ENCODE measurements at regions not wholly inside any gene's neighbourhood (a gene's known extent, or its start where the extent isn't known, plus 50 kb on each side); places are given as distances from the start of the nearest gene placed in this dataset.

- H3K4me1 ChIP-seq: no peaks in the 10 kb centered on the region
- H3K27ac ChIP-seq: no peak overlapping the region
- TF ChIP-seq, protein P1, sequence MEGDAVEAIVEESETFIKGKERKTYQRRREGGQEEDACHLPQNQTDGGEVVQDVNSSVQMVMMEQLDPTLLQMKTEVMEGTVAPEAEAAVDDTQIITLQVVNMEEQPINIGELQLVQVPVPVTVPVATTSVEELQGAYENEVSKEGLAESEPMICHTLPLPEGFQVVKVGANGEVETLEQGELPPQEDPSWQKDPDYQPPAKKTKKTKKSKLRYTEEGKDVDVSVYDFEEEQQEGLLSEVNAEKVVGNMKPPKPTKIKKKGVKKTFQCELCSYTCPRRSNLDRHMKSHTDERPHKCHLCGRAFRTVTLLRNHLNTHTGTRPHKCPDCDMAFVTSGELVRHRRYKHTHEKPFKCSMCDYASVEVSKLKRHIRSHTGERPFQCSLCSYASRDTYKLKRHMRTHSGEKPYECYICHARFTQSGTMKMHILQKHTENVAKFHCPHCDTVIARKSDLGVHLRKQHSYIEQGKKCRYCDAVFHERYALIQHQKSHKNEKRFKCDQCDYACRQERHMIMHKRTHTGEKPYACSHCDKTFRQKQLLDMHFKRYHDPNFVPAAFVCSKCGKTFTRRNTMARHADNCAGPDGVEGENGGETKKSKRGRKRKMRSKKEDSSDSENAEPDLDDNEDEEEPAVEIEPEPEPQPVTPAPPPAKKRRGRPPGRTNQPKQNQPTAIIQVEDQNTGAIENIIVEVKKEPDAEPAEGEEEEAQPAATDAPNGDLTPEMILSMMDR (IDR thresholded peaks at IDR 0.05): no peak
- TF ChIP-seq POLR2A (IDR thresholded peaks at IDR 0.05): no peak
- no peaks in the 10 kb centered on the region for H3K27me3 ChIP-seq
- H3K36me3 ChIP-seq: no peaks in the 10 kb centered on the region
- no peak for DNase-seq
- H3K4me3 ChIP-seq: no peak overlapping the region
- H3K9me3 ChIP-seq: no peaks in the 10 kb centered on the region
These were observed 185.9 kb upstream of the LINC00305 start for GRCh38 chr18:64334748-64335147.

GRCh38 chr18:64333584-64333983 lies 184.7 kb upstream of the LINC00305 start:
- no peak overlapping the region for H3K27ac ChIP-seq
- no peaks in the 10 kb centered on the region for H3K36me3 ChIP-seq
- no peak for DNase-seq
- TF ChIP-seq, protein P1 (IDR thresholded peaks at IDR 0.05): no peak
- no peak for TF ChIP-seq POLR2A (IDR thresholded peaks at IDR 0.05)
- H3K27me3 ChIP-seq: no peaks in the 10 kb centered on the region
- H3K4me3 ChIP-seq: no peak overlapping the region
- no peaks in the 10 kb centered on the region for H3K4me1 ChIP-seq
- H3K9me3 ChIP-seq: no peaks in the 10 kb centered on the region

DNA sequence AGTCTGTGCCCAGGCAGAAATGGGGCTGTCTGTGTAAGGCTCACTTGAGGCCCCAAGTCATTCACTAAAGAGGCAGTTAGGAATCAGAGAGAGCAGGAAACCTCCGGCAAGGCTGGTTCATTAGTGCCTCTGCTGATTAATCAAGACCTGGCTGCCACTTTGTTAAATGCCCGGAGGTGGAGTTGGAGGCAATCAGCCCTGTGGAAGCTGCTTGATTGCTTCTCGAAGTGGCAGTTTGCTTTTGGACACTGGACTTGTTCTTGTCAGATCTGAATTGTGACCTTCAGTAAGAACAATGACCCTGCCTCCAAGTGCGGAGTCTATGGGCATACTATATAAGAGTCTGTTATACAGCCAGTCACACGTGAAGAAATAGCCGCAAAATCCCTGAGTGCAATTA lies 183.9 kb upstream of the LINC00305 start:
- Histone ChIP-seq H3K9me3 (no peaks in the 10 kb centered on the region), H3K27me3 (no peaks in the 10 kb centered on the region), H3K4me1 (no peaks in the 10 kb centered on the region), H3K27ac (no peak overlapping the region), H3K36me3 (no peaks in the 10 kb centered on the region), H3K4me3 (no peak overlapping the region)
- no peak for DNase-seq
- TF ChIP-seq, protein P1 (IDR thresholded peaks at IDR 0.05): no peak
- TF ChIP-seq POLR2A (IDR thresholded peaks at IDR 0.05): no peak

GRCh38 chr18:64331419-64331818 lies 182.5 kb upstream of the LINC00305 start:
- Histone ChIP-seq H3K4me1 (no peaks in the 10 kb centered on the region), H3K27me3 (no peaks in the 10 kb centered on the region), H3K9me3 (no peaks in the 10 kb centered on the region), H3K4me3 (no peak overlapping the region), H3K36me3 (no peaks in the 10 kb centered on the region), H3K27ac (no peak overlapping the region)
- TF ChIP-seq, protein P1 (IDR thresholded peaks at IDR 0.05): no peak
- TF ChIP-seq POLR2A (IDR thresholded peaks at IDR 0.05): no peak
- no peak for DNase-seq

- Histone ChIP-seq H3K36me3 (no peaks in the 10 kb centered on the region), H3K9me3 (no peaks in the 10 kb centered on the region), H3K27ac (no peak overlapping the region), H3K27me3 (no peaks in the 10 kb centered on the region), H3K4me3 (no peak overlapping the region), H3K4me1 (no peaks in the 10 kb centered on the region)
- no peak for DNase-seq
- TF ChIP-seq, protein P1 (IDR thresholded peaks at IDR 0.05): no peak
- no peak for TF ChIP-seq POLR2A (IDR thresholded peaks at IDR 0.05)
These were observed 182.0 kb upstream of the LINC00305 start for GRCh38 chr18:64330931-64331330.

DNA sequence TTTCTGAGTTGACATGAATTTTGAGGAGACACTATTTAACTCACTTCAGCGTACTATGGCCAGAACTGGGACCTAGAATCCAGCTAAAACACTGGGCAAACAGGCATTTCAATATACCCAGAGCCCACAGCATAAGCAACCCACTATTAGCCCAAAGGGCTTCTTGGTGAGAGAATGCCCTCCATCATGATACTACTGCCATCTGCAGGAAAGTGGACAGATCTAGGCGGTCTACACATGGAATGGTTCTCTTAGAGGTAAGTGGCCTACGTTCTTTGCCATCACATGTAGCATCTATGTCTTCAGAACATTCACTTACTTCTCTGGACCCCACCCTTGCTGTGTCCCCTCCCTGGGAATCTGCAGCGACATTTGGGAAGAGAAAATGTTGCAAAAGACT lies 181.3 kb upstream of the LINC00305 start:
- DNase-seq: no peak
- no peaks in the 10 kb centered on the region for H3K36me3 ChIP-seq
- no peaks in the 10 kb centered on the region for H3K9me3 ChIP-seq
- TF ChIP-seq, protein P1 (IDR thresholded peaks at IDR 0.05): peak in 3 of 6 experiments; percentile 48 to 53 (median 51)
- no peak for TF ChIP-seq POLR2A (IDR thresholded peaks at IDR 0.05)
- no peaks in the 10 kb centered on the region for H3K4me1 ChIP-seq
- no peak overlapping the region for H3K27ac ChIP-seq
- H3K27me3 ChIP-seq: no peaks in the 10 kb centered on the region
- H3K4me3 ChIP-seq: no peak overlapping the region

All from Peyer's patch (tissue), 4 donors.